HG02763 (cell line): ENCODE measurements at regions not wholly inside any gene's neighbourhood (a gene's known extent, or its start where the extent isn't known, plus 50 kb on each side); places are given as distances from the start of the nearest gene placed in this dataset.
A peak's percentile ranks its signal among the peaks of the same experiment; 100 is the strongest.
"Not testable (repeated sequence)": the region's sequence is repeated elsewhere in the genome, so short reads cannot be mapped to it uniquely, and the experiment has no call there.

ENCODE experiments used
- ATAC-seq: cut with Tn5 transposase; IDR thresholded peaks from one replicate; pipeline ENCODE4 v1.9.1; 2021; ENCODE audit warnings: mild to moderate bottlenecking, moderate library complexity; ENCODE audit not compliant: unreplicated experiment

DNA sequence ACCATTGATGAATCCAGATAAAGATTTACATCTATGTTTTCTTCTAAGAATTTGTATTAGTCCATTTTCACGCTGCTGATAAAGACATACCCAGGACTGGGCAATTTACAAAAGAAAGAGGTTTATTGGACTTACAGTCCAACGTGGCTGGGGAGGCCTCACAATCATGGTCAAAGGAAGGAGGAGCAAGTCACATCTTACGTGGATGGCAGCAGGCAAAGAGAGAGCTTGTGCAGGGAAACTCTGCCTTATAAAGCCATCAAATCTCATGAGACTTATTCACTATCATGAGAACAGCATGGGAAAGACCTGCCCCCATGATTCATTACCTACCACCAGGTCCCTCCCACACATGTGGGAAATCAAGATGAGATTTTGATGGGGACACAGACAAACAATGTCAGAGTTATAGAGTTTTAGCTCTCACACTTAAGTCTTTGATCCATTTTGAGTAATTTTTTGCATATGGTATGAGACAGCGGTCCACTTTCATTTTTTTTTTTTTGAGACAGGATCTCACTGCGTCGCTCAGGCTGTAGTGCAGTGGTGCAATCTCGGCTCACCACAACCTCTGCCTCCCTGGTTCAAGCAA lies 53.5 kb upstream of the JADE2 start:
- not testable (repeated sequence) for ATAC-seq

DNA sequence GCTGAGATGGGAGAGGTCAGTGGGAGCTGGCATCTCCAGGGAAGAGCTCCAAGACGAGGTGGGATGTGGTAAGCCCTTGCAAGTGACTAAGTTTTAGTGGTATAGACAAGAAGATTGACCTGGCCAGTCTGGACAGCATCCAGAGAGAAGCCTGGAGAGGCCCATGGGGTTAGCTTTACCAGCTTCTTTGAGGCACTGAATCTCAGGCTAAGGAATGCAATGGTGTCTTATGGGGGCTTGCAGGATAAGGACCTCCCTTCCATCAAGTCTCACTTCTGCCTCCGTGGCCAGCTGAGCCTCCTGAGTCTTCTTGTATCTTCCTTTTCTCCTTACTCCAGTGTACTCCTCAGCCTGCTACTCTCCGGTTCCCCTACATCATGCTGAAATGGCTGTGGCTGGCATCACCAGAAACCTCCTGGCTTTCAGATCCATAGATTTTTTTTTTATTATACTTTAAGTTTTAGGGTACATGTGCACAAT lies 56.5 kb upstream of the JADE2 start:
- ATAC-seq, result no peak

DNA sequence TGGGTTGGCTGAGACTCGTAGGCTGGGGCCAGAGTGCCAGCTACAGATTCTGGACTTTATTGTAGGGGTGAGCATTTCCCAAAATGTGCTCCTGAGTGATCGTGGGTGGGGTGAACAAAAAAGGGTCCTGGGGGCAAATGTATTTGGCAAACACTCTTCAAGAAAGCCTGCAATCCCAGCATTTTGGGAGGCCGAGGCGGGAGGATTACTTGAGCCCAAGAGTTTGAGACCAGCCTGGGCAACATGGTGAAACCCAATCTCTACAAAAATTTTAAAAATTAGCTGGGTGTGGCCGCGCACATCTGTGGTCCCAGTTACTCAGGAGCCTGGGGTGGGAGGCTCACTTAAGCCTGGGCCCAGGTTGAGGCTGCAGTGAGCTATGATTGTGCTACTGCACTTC lies 55.5 kb upstream of the CDKN2AIPNL start:
- no peak for ATAC-seq

DNA sequence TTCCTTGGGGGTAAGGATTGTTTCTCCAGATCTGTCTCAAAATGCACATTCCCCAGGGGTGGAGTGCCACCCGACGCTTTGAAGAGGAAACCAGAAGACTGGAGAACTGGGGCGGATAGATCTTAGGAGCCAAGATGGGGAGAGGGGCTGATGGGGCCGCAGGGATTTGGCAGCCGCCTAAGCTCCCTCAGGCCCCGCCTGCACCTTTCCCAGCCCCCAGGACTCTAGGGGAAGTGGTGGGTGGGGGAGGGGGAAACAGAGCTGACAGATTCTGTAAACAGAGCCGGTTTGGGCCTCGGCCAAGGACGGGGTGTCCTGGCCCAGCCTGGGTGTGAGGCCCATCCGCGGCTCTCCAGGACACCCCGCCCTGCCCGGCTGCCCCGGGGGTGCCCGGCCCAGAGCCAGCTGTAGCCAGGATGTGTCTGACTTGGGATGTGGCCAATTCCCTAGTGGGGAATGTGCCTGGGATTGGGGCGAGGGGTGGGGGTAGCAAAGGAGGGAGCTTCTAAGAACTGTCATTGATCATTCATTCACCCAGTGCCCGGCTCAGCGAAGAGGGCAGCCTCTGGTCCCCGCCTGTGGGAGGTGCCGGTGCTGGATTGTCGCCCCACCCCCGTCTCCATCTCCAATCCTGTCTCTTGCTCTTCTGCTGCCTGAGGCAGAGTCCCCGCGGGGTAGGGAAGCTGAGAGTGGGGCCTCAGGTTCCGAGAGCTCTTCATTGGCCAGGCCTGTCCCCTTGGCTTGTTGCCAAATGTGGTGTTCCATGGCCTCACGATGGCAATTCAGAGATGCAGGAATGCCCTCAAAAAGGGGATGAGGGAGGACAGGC lies 54.8 kb upstream of the CDKN2AIPNL start:
- ATAC-seq, result peak; percentile 26

DNA sequence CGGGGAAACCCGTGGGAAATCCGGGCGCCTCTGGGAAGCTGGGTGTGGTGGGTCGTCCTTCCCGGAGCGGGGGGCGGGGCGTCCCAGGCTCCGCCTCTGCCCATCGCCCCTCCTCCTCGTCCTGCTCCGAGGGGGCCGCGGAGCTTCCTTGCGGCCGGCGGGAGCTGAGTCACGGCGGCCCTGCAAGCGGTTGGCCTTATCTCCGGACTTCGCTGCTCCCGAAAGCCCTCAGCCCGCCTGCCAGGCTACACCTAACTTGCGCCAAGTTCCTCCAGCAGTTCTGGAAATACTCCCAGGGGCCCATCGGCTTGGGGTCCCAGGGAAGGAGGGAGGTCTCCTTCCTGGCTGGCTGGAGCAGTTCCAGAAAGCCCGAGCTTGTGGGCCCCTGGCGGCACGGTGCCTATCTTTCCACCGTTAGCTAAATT lies 54.1 kb upstream of the CDKN2AIPNL start:
- peak; percentile 77 for ATAC-seq

DNA sequence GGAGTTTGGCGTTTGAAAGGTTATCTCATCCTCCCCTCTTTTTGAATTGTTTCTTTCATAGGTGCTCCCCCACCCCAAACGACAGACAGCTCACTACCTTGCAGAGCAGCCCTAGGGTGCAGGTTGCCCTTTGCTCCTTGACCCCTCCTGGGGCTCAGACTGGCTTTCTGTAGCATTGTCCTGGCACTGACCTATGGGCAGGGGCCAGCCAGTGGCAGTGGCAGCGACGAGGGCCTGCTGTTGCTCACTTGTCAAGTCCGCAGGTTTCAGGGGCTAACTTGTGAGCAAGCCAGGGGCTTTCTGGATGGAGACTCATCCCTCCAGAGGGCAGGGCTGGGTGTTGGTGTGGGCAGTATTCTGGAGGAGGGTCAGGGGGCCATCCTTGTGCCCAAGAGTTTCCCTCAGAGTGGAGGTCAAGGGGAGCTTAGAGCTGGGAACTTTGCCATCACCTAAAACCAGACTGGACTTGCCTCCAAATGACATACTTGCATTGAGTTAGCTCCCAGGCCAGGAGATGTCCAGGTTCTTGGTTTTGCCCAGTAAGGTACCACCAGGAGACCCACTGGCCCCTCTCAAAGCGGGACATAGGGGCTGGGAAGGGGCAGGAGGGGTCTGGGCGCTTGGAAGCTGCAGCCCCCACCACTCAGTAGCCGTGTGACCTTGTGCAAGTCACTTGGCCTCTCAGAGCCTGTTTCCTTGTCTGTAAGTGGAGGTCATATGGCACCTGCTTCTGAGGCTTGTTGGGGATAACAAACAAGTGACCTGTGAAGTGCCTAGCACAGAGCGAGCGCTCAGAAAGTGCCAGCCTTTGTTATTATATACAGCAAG lies 53.5 kb upstream of the CDKN2AIPNL start:
- ATAC-seq, result peak; percentile 18

DNA sequence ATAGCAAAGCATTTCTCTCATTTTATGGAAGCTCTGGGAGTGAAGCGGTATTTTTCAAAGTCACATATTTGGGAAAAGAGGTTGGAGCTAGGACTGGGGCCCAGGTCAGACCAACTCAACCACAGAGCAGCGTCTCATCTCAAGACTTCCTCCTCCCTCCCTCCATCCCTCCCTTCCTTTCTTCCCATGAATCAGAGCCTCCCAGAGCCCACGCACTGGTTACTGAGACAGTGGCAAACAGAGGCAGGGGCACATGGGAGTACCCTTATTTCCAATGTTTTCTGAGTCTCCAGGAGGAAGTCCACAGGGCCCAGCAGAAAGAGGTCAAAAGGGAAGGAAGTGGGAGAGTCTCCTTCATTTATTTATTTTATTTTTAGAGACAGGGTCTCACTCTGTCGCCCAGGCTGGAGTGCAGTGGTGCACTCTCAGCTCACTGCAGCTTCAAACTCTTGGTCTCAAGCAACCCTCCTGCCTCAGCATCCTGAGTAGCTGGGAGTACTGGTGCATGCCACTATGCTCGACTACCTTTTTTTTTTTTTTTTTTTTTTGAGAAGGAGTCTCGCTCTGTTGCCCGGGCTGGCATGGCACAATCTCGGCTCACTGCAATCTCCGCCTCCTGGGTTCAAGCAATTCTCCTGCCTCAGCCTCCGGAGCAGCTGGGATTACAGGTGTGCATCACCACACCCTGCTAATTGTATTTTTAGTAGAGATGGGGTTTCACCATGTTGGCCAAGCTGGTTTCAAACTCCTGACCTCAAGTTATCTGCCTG lies 52.5 kb upstream of the CDKN2AIPNL start:
- ATAC-seq, result no peak

DNA sequence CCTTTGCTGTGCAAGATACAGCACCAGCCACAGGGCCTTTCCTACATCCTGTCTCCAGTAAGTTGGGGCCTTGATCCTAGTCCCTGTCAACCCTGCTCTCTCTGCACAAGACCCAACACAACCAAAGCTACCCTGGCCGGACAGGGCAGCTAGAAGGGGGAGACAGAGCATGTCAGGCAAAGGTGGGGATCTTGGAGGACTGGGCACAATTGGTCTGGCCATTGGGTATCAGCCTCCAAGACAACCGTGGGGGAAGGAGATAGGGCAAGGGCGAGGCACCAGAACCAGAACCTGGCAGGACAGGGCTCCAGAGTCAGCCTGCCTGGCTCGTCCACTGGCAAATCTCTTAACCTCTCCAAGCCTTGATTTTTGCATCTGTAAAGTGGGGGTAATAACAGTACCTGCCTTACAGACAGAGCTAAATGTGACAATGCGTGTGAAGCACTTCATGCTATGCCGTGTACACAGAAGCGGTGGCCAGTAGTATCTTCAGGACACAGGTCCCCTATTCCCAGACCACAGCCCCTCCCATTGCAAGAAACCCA lies 51.6 kb upstream of the CDKN2AIPNL start:
- no peak for ATAC-seq

DNA sequence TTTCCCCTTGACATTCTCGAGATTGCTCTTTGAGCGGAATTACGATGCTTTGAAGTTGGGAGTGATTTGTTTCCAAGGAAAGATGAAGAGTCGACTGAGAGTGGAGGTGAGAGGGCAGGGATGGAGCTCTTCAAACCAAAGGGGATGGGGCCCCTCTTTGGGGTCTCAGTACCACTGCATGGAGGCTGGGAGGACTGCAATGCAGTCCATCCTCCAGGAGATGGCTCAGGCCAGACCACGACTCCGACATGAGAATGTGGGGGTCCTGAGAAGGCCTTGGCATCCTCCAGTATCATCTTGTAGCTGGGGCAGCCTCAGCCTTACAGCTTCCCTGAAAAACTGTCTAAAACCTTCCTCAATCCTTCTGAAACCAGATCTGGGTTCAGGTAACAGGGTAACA lies 51.1 kb upstream of the CDKN2AIPNL start:
- no peak for ATAC-seq

DNA sequence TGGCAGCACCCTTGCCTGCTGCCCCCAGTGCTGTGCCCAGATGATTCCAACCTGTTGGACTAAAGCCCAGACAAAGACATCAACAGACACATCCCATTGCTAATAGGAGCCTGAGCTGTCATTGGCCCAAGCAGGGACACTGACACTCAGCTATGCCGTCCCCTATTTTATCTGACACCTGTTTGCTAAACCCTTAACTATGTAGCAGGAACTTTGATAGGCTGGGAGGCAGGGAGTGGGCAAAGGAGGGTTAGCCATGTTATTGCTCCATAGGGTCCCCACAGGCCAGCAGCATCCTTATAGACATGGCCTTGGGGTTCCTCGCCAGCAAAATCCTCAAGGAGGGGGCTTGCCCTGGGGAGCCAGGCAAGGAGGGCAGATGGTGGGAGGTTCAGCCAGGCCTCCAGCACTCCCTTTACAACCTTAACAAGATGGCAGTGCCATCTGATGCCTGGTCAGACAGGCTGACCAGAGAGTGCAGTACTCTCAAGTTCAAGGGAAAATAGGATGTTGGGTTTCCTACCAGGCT lies 50.4 kb upstream of the CDKN2AIPNL start:
- no peak for ATAC-seq
